Progenitor cell of endocrine pancreas (in vitro differentiated cells): ENCODE measurements at regions not wholly inside any gene's neighbourhood (a gene's known extent, or its start where the extent isn't known, plus 50 kb on each side); places are given as distances from the start of the nearest gene placed in this dataset.

Experiments
- DNase-seq: peaks from one replicate; pipeline ENCODE4 v3.0.0; 2021; ENCODE audit warnings: low spot score; ENCODE audit not compliant: unreplicated experiment
- H3K27ac Mint-ChIP-seq: 2 replicates; pipeline ENCODE4 v1.8.0; 2021; ENCODE audit warnings: mild to moderate bottlenecking, moderate library complexity, mixed read lengths
- H3K27me3 Mint-ChIP-seq: 2 replicates; pipeline ENCODE4 v1.8.0; 2021; ENCODE audit warnings: mixed read lengths
- H3K36me3 Mint-ChIP-seq: 2 replicates; pipeline ENCODE4 v1.8.0; 2022; ENCODE audit warnings: mixed read lengths; ENCODE audit not compliant: insufficient read depth
- H3K4me1 Mint-ChIP-seq: 2 replicates; pipeline ENCODE4 v1.8.0; 2021; ENCODE audit warnings: low read depth, mixed read lengths
- H3K4me3 Mint-ChIP-seq: 2 replicates; pipeline ENCODE4 v1.8.0; 2021; ENCODE audit warnings: low read depth, mild to moderate bottlenecking, moderate library complexity, mixed read lengths
- H3K9me3 Mint-ChIP-seq: 2 replicates; pipeline ENCODE4 v1.8.0; 2021; ENCODE audit warnings: low read depth, mixed read lengths
- TF ChIP-seq, protein P1 (sequence below): fragments of 200-600 bp; sonication (generic); IDR thresholded peaks from one replicate; pipeline ENCODE4 v1.5.0; 2021; ENCODE audit warnings: antibody characterized with exemption, mild to moderate bottlenecking; ENCODE audit not compliant: unreplicated experiment

DNA sequence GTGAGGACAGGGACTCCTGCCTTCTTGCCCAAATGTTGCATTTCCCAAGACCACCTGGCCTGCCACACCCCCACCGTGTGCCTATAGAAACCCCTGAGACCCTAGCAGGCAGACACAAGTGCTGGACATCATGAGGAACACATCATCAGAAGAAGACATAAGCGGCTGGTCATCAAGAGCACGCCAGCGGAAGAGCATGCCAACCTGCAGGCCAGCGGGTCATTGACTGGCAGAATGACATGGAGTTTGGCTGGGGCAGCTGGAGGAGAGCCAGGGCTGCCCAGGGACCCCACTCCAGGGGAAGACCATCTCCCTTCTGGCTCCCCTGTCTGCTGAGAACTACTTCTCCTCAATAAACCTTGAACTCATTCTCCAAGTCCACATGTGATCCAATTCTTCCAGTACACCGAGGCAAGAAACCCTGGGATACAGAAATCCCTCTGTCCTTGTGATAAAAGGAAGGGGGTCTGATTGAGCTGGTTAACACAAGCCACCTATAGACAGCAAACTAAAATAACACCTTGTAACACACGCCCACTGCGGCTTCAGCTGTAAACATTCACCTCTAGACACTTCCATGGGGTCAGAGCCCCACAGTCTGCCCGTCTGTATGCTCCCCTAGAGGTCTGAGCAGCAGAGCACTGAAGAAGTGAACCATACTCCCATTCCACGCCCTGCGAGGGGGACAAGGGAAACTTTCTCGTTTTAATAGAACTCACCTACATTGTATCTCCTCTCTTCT is 164.8 kb upstream of the EMCN start:
- Mint-ChIP-seq H3K27me3 (no peaks in the 10 kb centered on the region), H3K4me3 (no peak overlapping the region), H3K36me3 (no peaks in the 10 kb centered on the region), H3K9me3 (peaks cover 4% of the 10 kb centered on the region), H3K27ac (no peak overlapping the region), H3K4me1 (no peaks in the 10 kb centered on the region)
- no peak for DNase-seq
- TF ChIP-seq, protein P1, sequence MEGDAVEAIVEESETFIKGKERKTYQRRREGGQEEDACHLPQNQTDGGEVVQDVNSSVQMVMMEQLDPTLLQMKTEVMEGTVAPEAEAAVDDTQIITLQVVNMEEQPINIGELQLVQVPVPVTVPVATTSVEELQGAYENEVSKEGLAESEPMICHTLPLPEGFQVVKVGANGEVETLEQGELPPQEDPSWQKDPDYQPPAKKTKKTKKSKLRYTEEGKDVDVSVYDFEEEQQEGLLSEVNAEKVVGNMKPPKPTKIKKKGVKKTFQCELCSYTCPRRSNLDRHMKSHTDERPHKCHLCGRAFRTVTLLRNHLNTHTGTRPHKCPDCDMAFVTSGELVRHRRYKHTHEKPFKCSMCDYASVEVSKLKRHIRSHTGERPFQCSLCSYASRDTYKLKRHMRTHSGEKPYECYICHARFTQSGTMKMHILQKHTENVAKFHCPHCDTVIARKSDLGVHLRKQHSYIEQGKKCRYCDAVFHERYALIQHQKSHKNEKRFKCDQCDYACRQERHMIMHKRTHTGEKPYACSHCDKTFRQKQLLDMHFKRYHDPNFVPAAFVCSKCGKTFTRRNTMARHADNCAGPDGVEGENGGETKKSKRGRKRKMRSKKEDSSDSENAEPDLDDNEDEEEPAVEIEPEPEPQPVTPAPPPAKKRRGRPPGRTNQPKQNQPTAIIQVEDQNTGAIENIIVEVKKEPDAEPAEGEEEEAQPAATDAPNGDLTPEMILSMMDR: no peak

DNA sequence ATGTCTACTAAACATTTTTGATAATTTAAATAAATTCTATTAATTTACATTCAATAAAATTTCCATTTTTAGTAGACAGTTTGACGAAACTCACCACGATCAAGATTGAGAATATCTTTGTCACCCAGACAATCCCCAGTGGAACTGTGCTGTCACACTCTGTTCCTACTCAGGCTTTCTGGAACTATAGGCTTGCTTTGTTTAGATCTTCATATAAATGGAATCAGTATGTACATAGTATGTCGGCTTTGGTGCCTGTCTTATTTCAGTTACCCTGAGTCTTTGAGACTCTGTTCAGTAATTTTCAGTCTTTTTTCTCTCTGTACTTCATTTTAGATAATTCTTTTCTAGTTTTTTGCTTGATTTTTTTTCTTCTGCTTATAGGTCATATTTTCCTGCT is 163.5 kb upstream of the EMCN start:
- Mint-ChIP-seq H3K9me3 (peaks cover 4% of the 10 kb centered on the region), H3K4me3 (no peak overlapping the region), H3K27me3 (no peaks in the 10 kb centered on the region), H3K27ac (no peak overlapping the region), H3K36me3 (no peaks in the 10 kb centered on the region), H3K4me1 (no peaks in the 10 kb centered on the region)
- DNase-seq: no peak
- TF ChIP-seq, protein P1: no peak

DNA sequence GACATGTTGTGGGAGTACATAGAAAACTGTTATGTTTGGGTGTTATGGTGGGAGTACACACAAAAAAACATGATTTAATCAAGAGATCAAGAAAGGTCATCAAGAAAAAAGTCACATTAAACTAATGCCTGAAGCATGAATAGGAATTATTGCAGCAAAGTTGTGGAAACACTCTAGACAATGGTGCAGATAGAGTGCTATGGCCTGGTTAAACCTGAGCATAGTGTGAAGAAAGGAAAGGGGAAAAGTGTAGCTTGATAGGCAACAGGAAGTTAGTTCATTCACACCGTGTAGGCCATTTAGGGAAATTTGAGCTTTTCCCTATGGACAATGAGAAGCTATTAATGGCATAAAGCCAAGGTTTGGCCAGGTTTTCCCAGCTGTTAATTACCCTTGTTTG is 162.1 kb upstream of the EMCN start:
- no peak overlapping the region for H3K27ac Mint-ChIP-seq
- no peaks in the 10 kb centered on the region for H3K27me3 Mint-ChIP-seq
- H3K4me1 Mint-ChIP-seq: no peaks in the 10 kb centered on the region
- H3K4me3 Mint-ChIP-seq: no peak overlapping the region
- H3K36me3 Mint-ChIP-seq: no peaks in the 10 kb centered on the region
- peaks cover 2% of the 10 kb centered on the region for H3K9me3 Mint-ChIP-seq
- DNase-seq: no peak
- TF ChIP-seq, protein P1: no peak

DNA sequence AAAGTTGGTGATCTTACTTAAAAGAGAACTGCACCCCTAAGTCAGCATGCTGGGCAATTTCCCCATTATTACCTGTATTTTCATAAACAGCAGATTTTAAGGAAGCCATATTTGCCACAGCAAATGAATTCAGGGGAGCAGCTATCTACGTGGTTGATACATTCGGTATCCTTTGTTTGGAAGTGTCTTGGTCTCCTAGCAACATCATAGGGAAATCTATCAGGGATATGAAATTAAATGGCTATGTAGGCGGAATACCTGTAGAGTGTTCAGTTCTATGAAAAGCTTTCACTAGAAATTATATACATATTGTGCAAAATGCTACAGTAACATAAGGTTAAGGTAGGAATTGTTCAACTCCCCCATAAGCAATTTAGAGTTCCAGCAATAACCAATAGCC is 157.2 kb upstream of the EMCN start:
- H3K36me3 Mint-ChIP-seq: no peaks in the 10 kb centered on the region
- H3K27ac Mint-ChIP-seq: no peak overlapping the region
- H3K4me1 Mint-ChIP-seq: no peaks in the 10 kb centered on the region
- no peak overlapping the region for H3K4me3 Mint-ChIP-seq
- H3K9me3 Mint-ChIP-seq: no peaks in the 10 kb centered on the region
- no peaks in the 10 kb centered on the region for H3K27me3 Mint-ChIP-seq
- TF ChIP-seq, protein P1: no peak
- no peak for DNase-seq

DNA sequence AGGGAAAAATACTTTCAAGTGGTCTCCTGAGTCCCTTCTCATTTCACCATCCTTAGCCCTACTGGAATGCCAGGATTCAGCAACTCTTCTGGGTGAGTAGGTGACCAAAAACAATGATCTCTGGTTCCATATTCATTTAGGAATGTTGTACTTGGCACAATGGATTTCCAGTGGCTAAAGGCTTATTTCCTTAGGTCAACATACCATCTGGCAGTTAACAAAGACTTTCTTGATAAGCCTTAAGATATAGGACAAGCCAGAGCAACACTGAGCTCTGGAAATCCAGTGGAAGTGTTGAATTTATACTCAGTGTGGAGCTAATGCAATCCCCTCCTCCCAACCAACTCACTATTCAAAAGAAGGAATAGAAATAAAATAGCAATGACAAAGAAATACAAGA is 139.4 kb upstream of the EMCN start:
- Mint-ChIP-seq H3K27me3 (no peaks in the 10 kb centered on the region), H3K36me3 (no peaks in the 10 kb centered on the region), H3K4me1 (peaks cover 14% of the 10 kb centered on the region)

More for the DNA sequence above, 139.4 kb upstream of the EMCN start:
- DNase-seq: no peak
- TF ChIP-seq, protein P1: no peak
- Mint-ChIP-seq H3K27ac (no peak overlapping the region), H3K4me3 (no peak overlapping the region), H3K9me3 (peaks cover 2% of the 10 kb centered on the region)
